Thyroid gland (tissue), 4 donors: ENCODE measurements at regions not wholly inside any gene's neighbourhood (a gene's known extent, or its start where the extent isn't known, plus 50 kb on each side); places are given as distances from the start of the nearest gene placed in this dataset.

Experiments used
- POLR2A ChIP-seq, 2 donors: fragments of 450-650 bp; IDR thresholded peaks; one replicate each; pipeline ENCODE4 v1.6.1; 2017; ENCODE audit warnings: antibody characterized with exemption in 2 of 2, mild to moderate bottlenecking in 2 of 2, moderate library complexity in 1 of 2
- TF ChIP-seq, protein P1 (sequence below), 6 experiments: fragments of 200-600 bp in 3 of 6; fragments of 450-650 bp in 3 of 6; sonication (generic) in 3 of 6; IDR thresholded peaks; one replicate each; pipeline ENCODE4 v1.5.1; 2016 to 2019; ENCODE audit warnings: antibody characterized with exemption in 6 of 6, mild to moderate bottlenecking in 2 of 6, inconsistent platforms in 1 of 6, moderate library complexity in 1 of 6

DNA sequence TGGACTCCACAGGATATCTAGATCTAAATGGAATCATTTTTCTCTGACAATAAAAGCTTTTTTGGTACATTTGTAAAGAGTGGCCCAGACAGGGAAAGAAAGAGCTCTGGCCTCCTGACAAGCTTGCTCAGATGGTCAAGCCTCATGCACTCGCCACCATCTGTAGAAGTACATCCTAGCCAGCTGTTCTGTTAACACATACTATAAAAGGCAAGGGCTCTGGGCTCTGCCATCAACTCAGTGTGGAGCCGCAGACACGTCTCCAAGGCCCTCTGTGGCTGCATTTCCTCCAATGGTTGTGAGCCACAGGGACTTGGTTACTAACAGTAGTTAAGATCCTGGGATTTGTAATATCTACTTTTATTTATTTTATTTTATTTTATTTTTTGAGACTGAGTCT is 70.8 kb upstream of the KDM7A start:
- TF ChIP-seq, protein P1, sequence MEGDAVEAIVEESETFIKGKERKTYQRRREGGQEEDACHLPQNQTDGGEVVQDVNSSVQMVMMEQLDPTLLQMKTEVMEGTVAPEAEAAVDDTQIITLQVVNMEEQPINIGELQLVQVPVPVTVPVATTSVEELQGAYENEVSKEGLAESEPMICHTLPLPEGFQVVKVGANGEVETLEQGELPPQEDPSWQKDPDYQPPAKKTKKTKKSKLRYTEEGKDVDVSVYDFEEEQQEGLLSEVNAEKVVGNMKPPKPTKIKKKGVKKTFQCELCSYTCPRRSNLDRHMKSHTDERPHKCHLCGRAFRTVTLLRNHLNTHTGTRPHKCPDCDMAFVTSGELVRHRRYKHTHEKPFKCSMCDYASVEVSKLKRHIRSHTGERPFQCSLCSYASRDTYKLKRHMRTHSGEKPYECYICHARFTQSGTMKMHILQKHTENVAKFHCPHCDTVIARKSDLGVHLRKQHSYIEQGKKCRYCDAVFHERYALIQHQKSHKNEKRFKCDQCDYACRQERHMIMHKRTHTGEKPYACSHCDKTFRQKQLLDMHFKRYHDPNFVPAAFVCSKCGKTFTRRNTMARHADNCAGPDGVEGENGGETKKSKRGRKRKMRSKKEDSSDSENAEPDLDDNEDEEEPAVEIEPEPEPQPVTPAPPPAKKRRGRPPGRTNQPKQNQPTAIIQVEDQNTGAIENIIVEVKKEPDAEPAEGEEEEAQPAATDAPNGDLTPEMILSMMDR (IDR thresholded peaks at IDR 0.05): no peak
- no peak for TF ChIP-seq POLR2A (IDR thresholded peaks at IDR 0.05)
